Panc1 (cell line): ENCODE measurements at regions not wholly inside any gene's neighbourhood (a gene's known extent, or its start where the extent isn't known, plus 50 kb on each side); places are given as distances from the start of the nearest gene placed in this dataset.

Experiments used
- ATAC-seq: fragments of 200-7000 bp; cut with Tn5 transposase; 2 replicates; pipeline ENCODE4 v1.9.1; 2020; ENCODE audit warnings: mild to moderate bottlenecking, moderate library complexity
- BruUV-seq: library from RNA; stranded (reverse); fragments of 400-500 nt; replicated peaks from 2 replicates; lab custom pipeline; 2021; lab: Mats Ljungman, UMichigan
- CTCF ChIA-PET: fragments of 300-600 bp; sonication (Branson Sonifier 250); formaldehyde crosslinking; loops from one replicate; lab custom pipeline; 2022; ENCODE audit warnings: antibody characterized with exemption; lab: Charles Lee
- POLR2A ChIA-PET: fragments of 300-600 bp; sonication (Branson Sonifier 250); formaldehyde crosslinking; loops from one replicate; lab custom pipeline; 2022; ENCODE audit warnings: antibody characterized with exemption; lab: Charles Lee
- DNase-seq: peaks from one replicate; pipeline ENCODE4 v3.0.0-alpha.2; 2010; ENCODE audit warnings: low read depth, low spot score
- H3K27ac ChIP-seq: 2 replicates; pipeline ENCODE4 v1.5.1; 2011; ENCODE audit warnings: mild to moderate bottlenecking, low read length, inconsistent platforms
- H3K27me3 ChIP-seq: fragments of 200-500 bp; sonication (Bioruptor generic); 2 replicates; pipeline ENCODE4 v1.6.0; 2014; ENCODE audit warnings: low read length, inconsistent platforms; ENCODE audit not compliant: control insufficient read depth, insufficient read depth
- H3K36me3 ChIP-seq: fragments of 200-500 bp; sonication (Bioruptor generic); 2 replicates; pipeline ENCODE4 v1.5.1; 2014; ENCODE audit warnings: inconsistent platforms, mild to moderate bottlenecking, low read length, moderate library complexity; ENCODE audit not compliant: control insufficient read depth, insufficient read depth
- H3K4me1 ChIP-seq: 2 replicates; pipeline ENCODE4 v1.5.1; 2011; ENCODE audit warnings: inconsistent platforms, mild to moderate bottlenecking, low read length, moderate library complexity; ENCODE audit not compliant: control insufficient read depth, insufficient read depth
- H3K4me3 ChIP-seq, 2 experiments: 2 replicates each; pipeline ENCODE4 v1.5.1; 2011 to 2012; ENCODE audit warnings: low read depth in 2 of 2, low read length in 2 of 2, mild to moderate bottlenecking in 2 of 2, inconsistent platforms in 1 of 2, moderate library complexity in 1 of 2
- H3K9me3 ChIP-seq: fragments of 200-500 bp; sonication (Bioruptor generic); 2 replicates; pipeline ENCODE4 v1.5.1; 2014; ENCODE audit warnings: low read depth, mild to moderate bottlenecking, inconsistent platforms, low read length, moderate library complexity; ENCODE audit not compliant: control insufficient read depth, insufficient read depth
- CTCF ChIP-seq: fragments of 450-650 bp; IDR thresholded peaks from 2 replicates; pipeline ENCODE4 v1.5.1; 2017; ENCODE audit warnings: mild to moderate bottlenecking
- POLR2AphosphoS5 ChIP-seq: IDR thresholded peaks from 2 replicates; pipeline ENCODE4 v1.6.1; 2012; ENCODE audit warnings: mild to moderate bottlenecking, low read depth, low read length, moderate library complexity
- REST ChIP-seq, 2 experiments: IDR thresholded peaks; 2 replicates each; pipeline ENCODE4 v1.6.1; 2011 to 2012; ENCODE audit warnings: low read depth in 2 of 2, control low read depth in 1 of 2, low read length in 1 of 2, mild to moderate bottlenecking in 1 of 2, moderate library complexity in 1 of 2; ENCODE audit not compliant: insufficient read depth in 1 of 2
- SIN3A ChIP-seq: IDR thresholded peaks from 2 replicates; pipeline ENCODE4 v1.6.1; 2012; ENCODE audit warnings: low read depth, mild to moderate bottlenecking, low read length, moderate library complexity, borderline replicate concordance; ENCODE audit not compliant: insufficient read depth
- TCF7L2 ChIP-seq: IDR thresholded peaks from 2 replicates; pipeline ENCODE4 v1.6.1; 2011; ENCODE audit warnings: mild to moderate bottlenecking, low read depth, low read length, inconsistent platforms
- in situ Hi-C: cut with HindIII; loops from 2 replicates; pipeline ENCODE4 v1.10.0; 2016; ENCODE audit warnings: low sequenced_read_pairs, low pct_unique_long_range_greater_than_20kb
- intact Hi-C: fragments of 100-400 bp; cut with micrococcal nuclease; formaldehyde crosslinking; loops from one replicate; pipeline ENCODE4 v1.10.0; 2022; ENCODE audit not compliant: unreplicated experiment

- intact Hi-C loops = no loop called here
- TF ChIP-seq POLR2AphosphoS5 (no peak), REST (IDR thresholded peaks at IDR 0.05; ENCODE audit: insufficient read depth in 1 of 2, low read depth in 2 of 2, low read length in 1 of 2) (no peak), SIN3A (no peak), TCF7L2 (no peak), CTCF (no peak)
- no peak for DNase-seq
- no peaks in the 10 kb centered on the region for H3K36me3 ChIP-seq
- in situ Hi-C loops = no loop called here
- no peak for ATAC-seq
- H3K4me3 ChIP-seq = no peak overlapping the region
- H3K27ac ChIP-seq = no peak overlapping the region
- H3K4me1 ChIP-seq = peaks cover 9% of the 10 kb centered on the region; the same call in 1 of the 2 replicates
- H3K27me3 ChIP-seq = no peaks in the 10 kb centered on the region
- ChIA-PET CTCF (no interaction called here), POLR2A (no interaction called here)
- no peaks in the 10 kb centered on the region for H3K9me3 ChIP-seq
- BruUV-seq = no TSS peak
These were observed 69.4 kb upstream of the SMIM36 start for GRCh38 chr17:55580596-55581133.

- POLR2A ChIA-PET = interaction anchor here (0.5 kb wide), 1 partner anchor 9 kb away, joined by 7 read pairs; no protein-coding TSS in a partner anchor
- H3K27ac ChIP-seq = peak overlapping the region; percentile 67; the same call in 1 of the 2 replicates
- H3K27me3 ChIP-seq = no peaks in the 10 kb centered on the region
These were observed 66.4 kb upstream of the SMIM36 start for GRCh38 chr17:55577687-55578086.

More at GRCh38 chr17:55577687-55578086, 66.4 kb upstream of the SMIM36 start:
- in situ Hi-C loops (no loop called here), intact Hi-C loops (no loop called here)
- Histone ChIP-seq H3K4me3 (peak overlapping the region; percentile 33 to 69), H3K9me3 (no peaks in the 10 kb centered on the region), H3K4me1 (peaks cover 9% of the 10 kb centered on the region; the same call in 1 of the 2 replicates), H3K36me3 (no peaks in the 10 kb centered on the region)
- peak; percentile 85 for ATAC-seq
- DNase-seq = no peak
- TF ChIP-seq TCF7L2 (no peak), CTCF (no peak), POLR2AphosphoS5 (no peak), REST (IDR thresholded peaks at IDR 0.05; ENCODE audit: insufficient read depth in 1 of 2, low read depth in 2 of 2, low read length in 1 of 2) (no peak), SIN3A (no peak)
- BruUV-seq = no TSS peak
- CTCF ChIA-PET = interaction anchor here (0.7 kb wide), 1 partner anchor 164 kb away, joined by 6 read pairs; no protein-coding TSS in a partner anchor
